Endothelial cell of umbilical vein (primary cell): ENCODE measurements at regions not wholly inside any gene's neighbourhood (a gene's known extent, or its start where the extent isn't known, plus 50 kb on each side); places are given as distances from the start of the nearest gene placed in this dataset.

Experiments used
- BruUV-seq: library from RNA; stranded (reverse); fragments of 400-500 nt; replicated peaks from 2 replicates; lab custom pipeline; 2021; lab: Mats Ljungman, UMichigan
- CTCF ChIA-PET: fragments of 300-600, 350-600 bp; sonication (Branson Sonifier 250); formaldehyde crosslinking; loops from one replicate; lab custom pipeline; 2021; ENCODE audit warnings: antibody characterized with exemption, inconsistent platforms; lab: Charles Lee
- POLR2A ChIA-PET: fragments of 300-600, 350-600 bp; sonication (Branson Sonifier 250); formaldehyde crosslinking; loops from one replicate; lab custom pipeline; 2021; ENCODE audit warnings: antibody characterized with exemption, inconsistent platforms; lab: Charles Lee
- DNase-seq: peaks from one replicate; pipeline ENCODE4 v3.0.0-alpha.2; 2011; ENCODE audit warnings: low read depth, low spot score
- FAIRE-seq: peaks from 2 replicates; lab custom pipeline; 2011; peaks lifted over from hg19 to GRCh38; lab: Jason Lieb, UNC
- H2AFZ ChIP-seq: 2 replicates; pipeline ENCODE4 v1.6.0; 2012; ENCODE audit warnings: low read depth, low read length, control low read depth, inconsistent platforms
- H3K27ac ChIP-seq: 2 replicates; pipeline ENCODE4 v1.5.1; 2011; ENCODE audit warnings: low read depth, mild to moderate bottlenecking, control low read depth, low read length, moderate library complexity; ENCODE audit not compliant: insufficient read depth
- H3K27me3 ChIP-seq, 2 experiments: 2 replicates each; pipeline versions ENCODE4 v1.6.0 to v1.6.1; 2011; ENCODE audit warnings: low read length in 2 of 2, mixed read lengths in 1 of 2; ENCODE audit not compliant: control insufficient read depth in 2 of 2, insufficient read depth in 2 of 2
- H3K36me3 ChIP-seq, 2 experiments: 2 replicates in 1 of 2; 3 replicates in 1 of 2; pipeline ENCODE4 v1.5.1; 2011; ENCODE audit warnings: low read length in 2 of 2, mild to moderate bottlenecking in 1 of 2, moderate library complexity in 1 of 2; ENCODE audit not compliant: control insufficient read depth in 2 of 2, insufficient read depth in 2 of 2; ENCODE audit errors: extremely low read depth in 1 of 2
- H3K4me1 ChIP-seq: 3 replicates; pipeline ENCODE4 v1.5.1; 2011; ENCODE audit warnings: mild to moderate bottlenecking, low read length; ENCODE audit not compliant: control insufficient read depth, insufficient read depth; ENCODE audit errors: extremely low read depth
- H3K4me2 ChIP-seq: 2 replicates; pipeline ENCODE4 v1.6.1; 2011; ENCODE audit warnings: low read length, control low read depth, mixed read lengths; ENCODE audit not compliant: insufficient read depth
- H3K4me3 ChIP-seq, 3 experiments: fragments of 200-600 bp in 1 of 3; sonication (generic), shearing (Covaris generic) in 1 of 3; replicated peaks in 1 of 3; 2 replicates each; pipeline ENCODE4 v1.5.1; 2011 to 2016; ENCODE audit warnings: control low read depth in 3 of 3, low read length in 3 of 3, mild to moderate bottlenecking in 2 of 3, inconsistent platforms in 1 of 3, low read depth in 1 of 3, moderate library complexity in 1 of 3; ENCODE audit not compliant: insufficient read depth in 1 of 3
- H3K79me2 ChIP-seq: 2 replicates; pipeline ENCODE4 v1.6.0; 2012; ENCODE audit warnings: low read length, inconsistent platforms; ENCODE audit not compliant: control insufficient read depth, insufficient read depth
- H3K9ac ChIP-seq: replicated peaks from 2 replicates; pipeline ENCODE3; 2011; ENCODE audit warnings: low read length, control low read depth; ENCODE audit not compliant: insufficient read depth; ENCODE audit errors: extremely low read depth
- H3K9me1 ChIP-seq: replicated peaks from 3 replicates; pipeline ENCODE4 v1.6.0; 2011; ENCODE audit warnings: mild to moderate bottlenecking, low read length; ENCODE audit not compliant: control insufficient read depth, insufficient read depth; ENCODE audit errors: extremely low read depth
- H3K9me3 ChIP-seq: replicated peaks from 2 replicates; pipeline ENCODE4 v1.5.1; 2012; ENCODE audit warnings: low read length, inconsistent platforms; ENCODE audit not compliant: control insufficient read depth, insufficient read depth
- H4K20me1 ChIP-seq: replicated peaks from 2 replicates; pipeline ENCODE3; 2011; ENCODE audit warnings: mild to moderate bottlenecking, low read length; ENCODE audit not compliant: control insufficient read depth, insufficient read depth; ENCODE audit errors: extremely low read depth
- CTCF ChIP-seq, 2 donors: IDR thresholded peaks; 1 replicate in 1 of 2; 2 replicates in 1 of 2; pipeline ENCODE4 v1.5.1; 2011; ENCODE audit warnings: low read length in 2 of 2, mild to moderate bottlenecking in 2 of 2, moderate library complexity in 2 of 2, control low read depth in 1 of 2, inconsistent platforms in 1 of 2, low read depth in 1 of 2; ENCODE audit not compliant: insufficient read depth in 1 of 2; ENCODE audit errors: extremely low read depth in 1 of 2
- EZH2 ChIP-seq: IDR thresholded peaks from 2 replicates; pipeline ENCODE4 v1.6.1; 2012; ENCODE audit warnings: borderline replicate concordance, low read depth, mild to moderate bottlenecking, moderate library complexity, low read length, inconsistent platforms; ENCODE audit not compliant: severe bottlenecking
- FOS ChIP-seq: IDR thresholded peaks from 2 replicates; pipeline ENCODE4 v1.6.1; 2011; ENCODE audit warnings: mild to moderate bottlenecking, low read length, moderate library complexity, borderline replicate concordance; ENCODE audit not compliant: insufficient read depth
- GATA2 ChIP-seq: IDR thresholded peaks from 2 replicates; pipeline ENCODE4 v1.7.0; 2011; ENCODE audit warnings: low read depth, mild to moderate bottlenecking, moderate library complexity, mixed read lengths, low read length; ENCODE audit not compliant: insufficient read length, insufficient read depth
- JUN ChIP-seq: IDR thresholded peaks from 2 replicates; pipeline ENCODE4 v1.6.1; 2011; ENCODE audit warnings: borderline replicate concordance, low read depth; ENCODE audit not compliant: insufficient read length, insufficient read depth
- MAX ChIP-seq: IDR thresholded peaks from 2 replicates; pipeline ENCODE4 v1.6.1; 2011; ENCODE audit not compliant: insufficient read depth, insufficient read length
- MYC ChIP-seq: IDR thresholded peaks from one replicate; pipeline ENCODE4 v1.6.1; 2011; ENCODE audit warnings: mild to moderate bottlenecking, low read depth, low read length
- POLR2A ChIP-seq: IDR thresholded peaks from 2 replicates; pipeline ENCODE4 v1.6.1; 2012; ENCODE audit warnings: low read depth, mild to moderate bottlenecking, control low read depth, low read length
- POLR2AphosphoS5 ChIP-seq: IDR thresholded peaks from 2 replicates; pipeline ENCODE4 v1.6.1; 2012; ENCODE audit warnings: low read depth, mild to moderate bottlenecking, control low read depth, low read length, moderate library complexity; ENCODE audit not compliant: insufficient read depth
- dilution Hi-C: fragments of 300-500 bp; cut with MboI; formaldehyde crosslinking; loops from one replicate; pipeline ENCODE4 v1.15.0; 2019; ENCODE audit warnings: low sequenced_read_pairs; ENCODE audit not compliant: extremely low pct_ligation_motif_present
- intact Hi-C: fragments of 100-400 bp; cut with micrococcal nuclease; formaldehyde crosslinking; loops from one replicate; pipeline ENCODE4 v1.10.0; 2022

GRCh38 chr9:119004618-119004990 lies 364.6 kb downstream of the BRINP1 start:
- dilution Hi-C loops: no loop called here
- H3K27me3 ChIP-seq: no peaks in the 10 kb centered on the region
- H3K4me3 ChIP-seq: no peak overlapping the region
- intact Hi-C loops: no loop called here
- H2AFZ ChIP-seq: no peak overlapping the region
- no peaks in the 10 kb centered on the region for H3K36me3 ChIP-seq
- no peaks in the 10 kb centered on the region for H3K9me1 ChIP-seq
- no peak overlapping the region for H3K27ac ChIP-seq
- POLR2A ChIA-PET: no interaction called here
- no peaks in the 10 kb centered on the region for H4K20me1 ChIP-seq
- DNase-seq (no peak), FAIRE-seq (no peak)
- H3K9ac ChIP-seq: no peak overlapping the region
- BruUV-seq: no TSS peak
- no peaks in the 10 kb centered on the region for H3K4me1 ChIP-seq
- TF ChIP-seq EZH2 (no peak), MAX (no peak), POLR2AphosphoS5 (no peak)
- H3K79me2 ChIP-seq: no peaks in the 10 kb centered on the region
- H3K4me2 ChIP-seq: no peak overlapping the region
- H3K9me3 ChIP-seq: peaks cover 7% of the 10 kb centered on the region
- CTCF ChIA-PET: no interaction called here

- CTCF ChIA-PET: no interaction called here
- Histone ChIP-seq H3K4me2 (no peak overlapping the region), H3K9ac (no peak overlapping the region)
These were observed 364.1 kb downstream of the BRINP1 start for GRCh38 chr9:119005162-119005561.

More at GRCh38 chr9:119005162-119005561, 364.1 kb downstream of the BRINP1 start:
- TF ChIP-seq GATA2: no peak
- TF ChIP-seq FOS: no peak
- TF ChIP-seq EZH2: no peak
- no peak for TF ChIP-seq MAX
- TF ChIP-seq POLR2AphosphoS5: no peak
- no peak for TF ChIP-seq POLR2A
- no peak for TF ChIP-seq MYC
- TF ChIP-seq CTCF (IDR thresholded peaks at IDR 0.05; ENCODE audit: extremely low read depth in 1 of 2, insufficient read depth in 1 of 2, low read depth in 1 of 2, low read length in 2 of 2): no peak
- TF ChIP-seq JUN: no peak
- H3K36me3 ChIP-seq: no peaks in the 10 kb centered on the region
- no peak overlapping the region for H3K4me3 ChIP-seq
- H2AFZ ChIP-seq: no peak overlapping the region
- no peak overlapping the region for H3K27ac ChIP-seq
- no peaks in the 10 kb centered on the region for H4K20me1 ChIP-seq
- no peaks in the 10 kb centered on the region for H3K9me1 ChIP-seq
- peaks cover 3% of the 10 kb centered on the region for H3K9me3 ChIP-seq
- dilution Hi-C loops (no loop called here), intact Hi-C loops (no loop called here)
- FAIRE-seq (no peak), DNase-seq (no peak)
- no peaks in the 10 kb centered on the region for H3K27me3 ChIP-seq
- no peaks in the 10 kb centered on the region for H3K79me2 ChIP-seq
- POLR2A ChIA-PET: no interaction called here
- BruUV-seq: no TSS peak
- H3K4me1 ChIP-seq: no peaks in the 10 kb centered on the region
